Sigmoid colon (tissue), 6 donors: ENCODE measurements at regions not wholly inside any gene's neighbourhood (a gene's known extent, or its start where the extent isn't known, plus 50 kb on each side); places are given as distances from the start of the nearest gene placed in this dataset.

ENCODE experiments used
- DNase-seq: peaks from one replicate; pipeline ENCODE4 v3.0.0-alpha.2; 2019
- H3K27ac ChIP-seq, 4 donors: fragments of 200-600 bp; sonication (generic); one replicate each; pipeline ENCODE4 v1.5.1; 2016 to 2019; ENCODE audit warnings: mild to moderate bottlenecking in 1 of 4
- H3K27me3 ChIP-seq, 3 donors: fragments of 200-600 bp; sonication (generic); one replicate each; pipeline ENCODE4 v1.5.1; 2019; ENCODE audit warnings: mild to moderate bottlenecking in 1 of 3
- H3K36me3 ChIP-seq, 4 donors: fragments of 200-600 bp; sonication (generic); one replicate each; pipeline ENCODE4 v1.5.1; 2016 to 2019
- H3K4me1 ChIP-seq, 4 donors: fragments of 200-600 bp; sonication (generic); one replicate each; pipeline ENCODE4 v1.5.1; 2017 to 2019
- H3K4me3 ChIP-seq, 4 donors: fragments of 200-600 bp; sonication (generic); one replicate each; pipeline ENCODE4 v1.5.1; 2017 to 2019; ENCODE audit warnings: mild to moderate bottlenecking in 2 of 4, moderate library complexity in 1 of 4
- H3K9me3 ChIP-seq, 4 donors: fragments of 200-600 bp in 3 of 4; sonication (generic) in 3 of 4; one replicate each; pipeline versions ENCODE4 v1.5.1 to v1.6.1; 2013 to 2019
- CTCF ChIP-seq, 4 experiments: fragments of 450-650 bp in 3 of 4; fragments of 200-600 bp in 1 of 4; IDR thresholded peaks; one replicate each; pipeline ENCODE4 v1.5.1; 2016 to 2019; ENCODE audit warnings: antibody characterized with exemption in 4 of 4, mild to moderate bottlenecking in 3 of 4, moderate library complexity in 2 of 4
- EP300 ChIP-seq, 4 donors: sonication (generic); formaldehyde crosslinking; IDR thresholded peaks; one replicate each; pipeline ENCODE4 v1.6.1; 2017; ENCODE audit warnings: antibody characterized with exemption in 4 of 4
- POLR2A ChIP-seq, 2 donors: fragments of 450-650 bp; IDR thresholded peaks; one replicate each; pipeline ENCODE4 v1.6.1; 2016; ENCODE audit warnings: antibody characterized with exemption in 2 of 2, mild to moderate bottlenecking in 2 of 2, moderate library complexity in 2 of 2
- POLR2AphosphoS5 ChIP-seq, 4 donors: sonication (generic); formaldehyde crosslinking; IDR thresholded peaks; one replicate each; pipeline ENCODE4 v1.6.1; 2017; ENCODE audit warnings: antibody characterized with exemption in 4 of 4
- WGBS, 2 donors: extraction: QIAGEN DNeasy Blood & Tissue Kit; methylation state at CpG; one replicate each; pipeline ENCODE4 v1.1.7; 2013; 5-methylcytosine and 5-hydroxymethylcytosine counted together
- intact Hi-C: fragments of 100-400 bp; cut with DNase I; formaldehyde crosslinking; loops from one replicate; pipeline ENCODE4 v1.15.1; 2023
- donor health status: healthy with polysubstance abuse.
- donor health status: healthy.

GRCh38 chr12:34198924-34199323 lies 176.6 kb downstream of the ALG10 start:
- 72% methylated on average over 7 of the region's 7 CpGs for WGBS, 2 donors

GRCh38 chr12:34203866-34204620 lies 181.7 kb downstream of the ALG10 start:
- 85 to 89% methylated on average over 27 of the region's 27 CpGs for WGBS, 2 donors
- intact Hi-C loops = no loop called here

More at GRCh38 chr12:34198924-34199323, 176.6 kb downstream of the ALG10 start:
- no peak overlapping the region for H3K27ac ChIP-seq
- no peaks in the 10 kb centered on the region for H3K36me3 ChIP-seq
- DNase-seq = no peak
- no peaks in the 10 kb centered on the region for H3K9me3 ChIP-seq
- H3K27me3 ChIP-seq = no peaks in the 10 kb centered on the region
- TF ChIP-seq CTCF (IDR thresholded peaks at IDR 0.05) = no peak
- no peak for TF ChIP-seq POLR2A (IDR thresholded peaks at IDR 0.05)
- TF ChIP-seq EP300 (IDR thresholded peaks at IDR 0.05) = no peak
- TF ChIP-seq POLR2AphosphoS5 (IDR thresholded peaks at IDR 0.05) = no peak
- H3K4me1 ChIP-seq = no peaks in the 10 kb centered on the region
- intact Hi-C loops = no loop called here
- H3K4me3 ChIP-seq = no peak overlapping the region

GRCh38 chr12:34204830-34205285 lies 182.6 kb downstream of the ALG10 start:
- 72 to 79% methylated on average over 12 of the region's 12 CpGs for WGBS, 2 donors
- Histone ChIP-seq H3K27me3 (no peaks in the 10 kb centered on the region), H3K9me3 (peaks cover 0 to 4% (median 0%) of the 10 kb centered on the region in 4 donors), H3K27ac (no peak overlapping the region), H3K36me3 (no peaks in the 10 kb centered on the region), H3K4me3 (no peak overlapping the region), H3K4me1 (no peaks in the 10 kb centered on the region)
- no peak for DNase-seq
- intact Hi-C loops = no loop called here
- TF ChIP-seq EP300 (IDR thresholded peaks at IDR 0.05) = no peak
- no peak for TF ChIP-seq CTCF (IDR thresholded peaks at IDR 0.05)
- TF ChIP-seq POLR2AphosphoS5 (IDR thresholded peaks at IDR 0.05) = no peak
- TF ChIP-seq POLR2A (IDR thresholded peaks at IDR 0.05) = no peak

More at GRCh38 chr12:34203866-34204620, 181.7 kb downstream of the ALG10 start:
- peaks cover 0 to 4% (median 0%) of the 10 kb centered on the region in 4 donors for H3K9me3 ChIP-seq
- TF ChIP-seq POLR2A (IDR thresholded peaks at IDR 0.05) (no peak), EP300 (IDR thresholded peaks at IDR 0.05) (no peak), POLR2AphosphoS5 (IDR thresholded peaks at IDR 0.05) (no peak), CTCF (IDR thresholded peaks at IDR 0.05) (no peak)
- H3K27ac ChIP-seq = no peak overlapping the region
- DNase-seq = no peak
- H3K36me3 ChIP-seq = no peaks in the 10 kb centered on the region
- H3K27me3 ChIP-seq = no peaks in the 10 kb centered on the region
- H3K4me3 ChIP-seq = no peak overlapping the region
- H3K4me1 ChIP-seq = no peaks in the 10 kb centered on the region

- Histone ChIP-seq H3K36me3 (no peaks in the 10 kb centered on the region), H3K9me3 (peaks cover 0 to 4% (median 0%) of the 10 kb centered on the region in 4 donors), H3K27me3 (no peaks in the 10 kb centered on the region), H3K4me1 (no peaks in the 10 kb centered on the region), H3K4me3 (no peak overlapping the region), H3K27ac (no peak overlapping the region)
- intact Hi-C loops = no loop called here
- WGBS, 2 donors = 93% methylated on average over 24 of the region's 24 CpGs
- no peak for TF ChIP-seq EP300 (IDR thresholded peaks at IDR 0.05)
- no peak for TF ChIP-seq CTCF (IDR thresholded peaks at IDR 0.05)
- no peak for TF ChIP-seq POLR2AphosphoS5 (IDR thresholded peaks at IDR 0.05)
- no peak for TF ChIP-seq POLR2A (IDR thresholded peaks at IDR 0.05)
- no peak for DNase-seq
These were observed 183.1 kb downstream of the ALG10 start for GRCh38 chr12:34205401-34205800.
